ENCODE measurements at regions not wholly inside any gene's neighbourhood (a gene's known extent, or its start where the extent isn't known, plus 50 kb on each side); places are given as distances from the start of the nearest gene placed in this dataset.

DNA sequence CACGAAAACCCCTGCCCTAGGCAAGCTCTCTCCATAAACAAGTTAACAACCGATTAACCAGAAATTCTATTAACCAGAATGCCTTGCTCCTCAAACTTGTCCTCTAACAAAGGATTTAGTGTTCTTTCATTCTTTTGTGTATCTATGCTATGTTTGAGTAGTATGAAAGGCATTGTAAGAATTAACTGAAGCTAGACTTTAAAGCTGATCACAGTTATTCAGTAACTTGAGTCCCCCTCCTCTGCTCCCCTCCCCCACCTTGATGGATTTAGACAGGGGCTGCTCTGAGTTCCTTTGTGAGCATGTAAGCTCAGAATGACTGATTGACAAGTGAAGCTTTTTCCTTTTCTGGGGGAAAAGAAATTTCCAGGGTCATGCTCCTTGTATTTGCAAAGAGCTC lies 257.6 kb downstream of the TTLL7 start:
- TF ChIP-seq POLR2AphosphoS5 (IDR thresholded peaks at IDR 0.05) (no peak), POLR2A (IDR thresholded peaks at IDR 0.05) (no peak)
- TF ChIP-seq, protein P1, sequence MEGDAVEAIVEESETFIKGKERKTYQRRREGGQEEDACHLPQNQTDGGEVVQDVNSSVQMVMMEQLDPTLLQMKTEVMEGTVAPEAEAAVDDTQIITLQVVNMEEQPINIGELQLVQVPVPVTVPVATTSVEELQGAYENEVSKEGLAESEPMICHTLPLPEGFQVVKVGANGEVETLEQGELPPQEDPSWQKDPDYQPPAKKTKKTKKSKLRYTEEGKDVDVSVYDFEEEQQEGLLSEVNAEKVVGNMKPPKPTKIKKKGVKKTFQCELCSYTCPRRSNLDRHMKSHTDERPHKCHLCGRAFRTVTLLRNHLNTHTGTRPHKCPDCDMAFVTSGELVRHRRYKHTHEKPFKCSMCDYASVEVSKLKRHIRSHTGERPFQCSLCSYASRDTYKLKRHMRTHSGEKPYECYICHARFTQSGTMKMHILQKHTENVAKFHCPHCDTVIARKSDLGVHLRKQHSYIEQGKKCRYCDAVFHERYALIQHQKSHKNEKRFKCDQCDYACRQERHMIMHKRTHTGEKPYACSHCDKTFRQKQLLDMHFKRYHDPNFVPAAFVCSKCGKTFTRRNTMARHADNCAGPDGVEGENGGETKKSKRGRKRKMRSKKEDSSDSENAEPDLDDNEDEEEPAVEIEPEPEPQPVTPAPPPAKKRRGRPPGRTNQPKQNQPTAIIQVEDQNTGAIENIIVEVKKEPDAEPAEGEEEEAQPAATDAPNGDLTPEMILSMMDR (IDR thresholded peaks at IDR 0.05): no peak

Data from stomach (tissue), 4 donors.